Stimulated activated CD4-positive, alpha-beta T cell treated with anti-CD3 and anti-CD28 coated beads, Interleukin-15, amount 100 ng/mL, for 48 hours (primary cell): ENCODE measurements at regions not wholly inside any gene's neighbourhood (a gene's known extent, or its start where the extent isn't known, plus 50 kb on each side); places are given as distances from the start of the nearest gene placed in this dataset.

Source experiments
- DNase-seq, 2 donors: peaks; one replicate each; pipeline ENCODE4 v3.0.0-alpha.2; 2020; ENCODE audit warnings: low read depth in 2 of 2

DNA sequence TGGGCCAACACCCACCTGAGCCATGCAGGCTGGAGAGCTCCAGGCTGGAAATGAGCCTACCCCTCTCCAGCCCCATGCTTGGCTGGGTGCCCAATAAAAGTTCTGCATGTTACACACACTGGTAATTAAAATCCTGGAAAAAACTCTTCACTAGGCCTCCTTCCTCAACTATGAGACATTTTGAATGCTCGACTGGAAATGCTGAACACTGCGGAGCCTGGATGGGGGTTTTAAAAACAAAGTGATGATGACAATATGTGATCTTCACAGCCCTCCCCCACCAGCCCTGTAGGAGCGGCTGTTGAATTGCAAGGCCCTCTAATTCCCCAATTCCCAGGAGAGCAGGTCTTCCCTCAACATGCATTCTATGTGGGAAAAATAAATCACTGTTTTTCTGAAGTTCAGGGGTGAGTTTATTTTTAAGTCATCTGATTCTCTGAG, 179.2 kb downstream of the TTC32 start:
- no peak for DNase-seq

DNA sequence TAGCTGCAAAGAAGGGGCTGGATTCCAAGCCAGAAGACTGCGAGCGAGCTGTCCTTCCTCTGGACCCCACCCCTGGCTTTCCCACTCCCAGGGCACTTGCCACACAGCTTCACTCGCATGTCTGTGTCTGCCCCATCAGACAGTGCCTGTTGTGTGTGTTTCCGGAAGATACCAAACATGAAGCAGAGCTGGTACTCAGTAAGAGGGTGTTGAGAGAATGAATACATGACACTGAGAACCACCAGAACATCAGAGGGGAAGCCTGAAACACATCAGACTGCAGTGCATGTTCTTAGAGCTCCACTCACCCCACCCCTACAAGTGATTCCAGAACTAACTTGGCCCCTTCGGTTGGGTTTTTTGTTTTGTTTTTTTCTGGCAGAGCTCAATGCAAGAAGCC, 181.5 kb downstream of the TTC32 start:
- no peak for DNase-seq

DNA sequence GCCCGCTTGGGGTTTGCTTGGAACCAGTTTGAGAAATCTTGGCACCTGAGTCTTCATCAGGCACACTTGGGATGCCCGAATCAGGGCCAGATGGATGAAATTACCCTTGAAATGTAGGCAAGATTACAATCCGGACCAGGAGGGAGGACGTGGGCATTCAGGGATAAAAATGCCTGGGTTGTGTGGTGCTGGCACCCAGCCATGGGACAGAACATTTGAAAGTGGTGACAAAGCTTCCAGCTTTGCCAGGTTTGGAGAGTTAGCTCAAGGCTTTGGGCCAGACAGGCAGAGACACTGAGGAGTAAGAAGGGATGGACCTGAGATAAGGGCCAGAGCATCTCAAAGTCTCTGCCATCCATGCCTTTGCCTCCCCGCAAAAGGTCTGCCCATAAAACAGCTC, 182.2 kb downstream of the TTC32 start:
- no peak for DNase-seq

GRCh38 chr2:19717446-19717845, 184.3 kb downstream of the TTC32 start:
- no peak for DNase-seq

- no peak for DNase-seq
Observed at GRCh38 chr2:19714926-19715325, 186.9 kb downstream of the TTC32 start.

- DNase-seq, result no peak
Observed at GRCh38 chr2:19712850-19713249, 188.9 kb downstream of the TTC32 start.

DNA sequence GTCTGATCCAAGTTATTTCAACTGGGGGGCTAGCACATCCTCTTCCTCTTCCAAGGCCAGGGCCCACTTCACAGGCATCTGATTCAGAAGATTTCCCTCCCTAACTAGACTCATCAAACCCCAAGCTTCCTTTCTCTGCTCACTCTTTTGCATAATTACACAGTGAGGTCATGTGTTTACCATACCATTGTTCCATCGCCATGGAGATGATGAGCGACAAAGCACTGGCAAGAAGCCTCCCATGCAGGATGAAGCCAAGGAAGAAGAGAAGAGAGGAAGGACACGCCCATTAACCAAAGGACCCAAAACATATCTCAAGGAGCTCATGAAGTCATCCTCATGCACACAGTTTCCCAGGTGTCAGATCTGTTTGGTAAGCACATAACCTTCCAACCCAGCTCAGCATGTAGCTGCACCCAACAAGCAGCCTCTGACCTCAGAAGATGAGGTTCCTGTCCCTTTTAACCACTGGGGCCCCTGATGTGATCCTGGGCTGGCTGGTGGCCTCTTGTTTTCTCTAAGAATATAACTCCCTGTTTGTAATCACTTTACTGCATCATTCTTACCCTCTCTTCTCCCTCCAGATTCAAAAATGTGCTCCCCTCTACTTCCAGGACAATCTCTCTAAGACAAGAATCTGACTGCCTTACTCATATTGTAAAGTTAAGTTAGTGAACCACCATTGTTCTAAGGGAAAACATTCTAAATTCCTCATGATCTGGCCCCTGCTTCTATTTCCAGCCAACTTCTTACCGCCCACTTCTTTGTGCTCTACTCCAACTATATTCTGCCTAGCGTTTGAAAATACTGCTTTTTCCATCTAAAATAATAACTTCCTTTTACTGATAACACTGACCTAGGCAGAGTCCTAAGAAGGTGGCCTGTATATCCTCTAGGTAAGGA, 190.1 kb downstream of the TTC32 start:
- DNase-seq, result no peak

DNA sequence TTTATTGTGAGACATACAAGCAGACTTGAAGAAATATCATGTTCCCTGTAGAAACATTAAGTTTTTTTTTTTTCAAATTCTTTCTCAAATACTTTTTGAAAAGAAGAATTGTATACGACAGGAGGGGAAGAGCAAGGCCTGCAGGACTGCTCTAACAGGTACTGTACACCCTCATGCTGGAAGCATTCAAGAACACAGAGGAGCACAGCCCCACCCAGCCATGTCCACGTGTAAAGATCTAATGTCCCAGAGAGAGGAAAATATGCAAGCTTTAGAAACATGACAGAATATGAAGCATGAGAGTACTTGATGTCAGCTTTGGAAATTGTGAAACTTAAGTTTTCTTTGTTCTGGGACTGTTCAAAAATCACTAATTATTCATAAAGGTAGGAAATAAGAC, 191.6 kb downstream of the TTC32 start:
- DNase-seq, result no peak

- no peak for DNase-seq
Observed at GRCh38 chr2:19709553-19709952, 192.2 kb downstream of the TTC32 start.

DNA sequence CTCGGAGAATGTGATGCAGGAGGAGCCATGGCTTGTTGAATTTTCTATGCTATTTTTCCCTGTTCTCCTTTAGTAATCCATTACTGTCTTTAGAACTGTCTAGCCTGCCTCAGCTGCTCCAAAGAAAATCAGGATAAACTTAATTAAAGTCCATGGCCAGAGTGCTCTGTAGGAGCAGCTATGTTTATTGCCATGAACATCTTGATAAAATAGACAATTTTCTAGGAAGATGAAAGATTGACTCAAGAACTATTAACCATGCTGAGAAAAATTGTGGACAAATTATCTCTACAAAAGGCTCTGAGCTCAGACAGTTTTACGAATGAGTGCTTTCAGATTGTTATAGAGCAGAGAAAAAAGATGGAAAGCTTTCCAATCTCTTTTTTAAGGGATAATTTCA, 193.0 kb downstream of the TTC32 start:
- DNase-seq, result no peak

DNA sequence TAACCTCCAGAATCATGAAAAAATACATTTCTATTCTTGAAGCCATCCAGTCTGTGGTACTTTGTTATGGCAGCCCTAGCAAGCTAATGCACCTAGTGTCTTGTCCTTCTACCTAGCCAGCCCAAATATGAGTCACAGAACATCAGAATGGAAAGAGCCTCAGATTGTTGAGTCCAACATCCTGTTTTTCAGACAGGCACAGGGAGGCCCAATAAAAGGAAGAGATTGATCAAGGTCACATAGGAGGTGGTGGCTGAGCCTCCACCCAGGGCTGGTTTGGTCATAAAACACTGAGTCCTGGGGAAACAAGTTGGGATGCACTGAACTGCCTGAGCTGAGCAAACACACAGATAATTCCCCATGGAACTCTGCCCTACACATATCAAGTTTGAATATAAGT, 195.5 kb downstream of the TTC32 start:
- no peak for DNase-seq

GRCh38 chr2:19702267-19702666, 199.5 kb downstream of the TTC32 start:
- DNase-seq, result no peak

DNA sequence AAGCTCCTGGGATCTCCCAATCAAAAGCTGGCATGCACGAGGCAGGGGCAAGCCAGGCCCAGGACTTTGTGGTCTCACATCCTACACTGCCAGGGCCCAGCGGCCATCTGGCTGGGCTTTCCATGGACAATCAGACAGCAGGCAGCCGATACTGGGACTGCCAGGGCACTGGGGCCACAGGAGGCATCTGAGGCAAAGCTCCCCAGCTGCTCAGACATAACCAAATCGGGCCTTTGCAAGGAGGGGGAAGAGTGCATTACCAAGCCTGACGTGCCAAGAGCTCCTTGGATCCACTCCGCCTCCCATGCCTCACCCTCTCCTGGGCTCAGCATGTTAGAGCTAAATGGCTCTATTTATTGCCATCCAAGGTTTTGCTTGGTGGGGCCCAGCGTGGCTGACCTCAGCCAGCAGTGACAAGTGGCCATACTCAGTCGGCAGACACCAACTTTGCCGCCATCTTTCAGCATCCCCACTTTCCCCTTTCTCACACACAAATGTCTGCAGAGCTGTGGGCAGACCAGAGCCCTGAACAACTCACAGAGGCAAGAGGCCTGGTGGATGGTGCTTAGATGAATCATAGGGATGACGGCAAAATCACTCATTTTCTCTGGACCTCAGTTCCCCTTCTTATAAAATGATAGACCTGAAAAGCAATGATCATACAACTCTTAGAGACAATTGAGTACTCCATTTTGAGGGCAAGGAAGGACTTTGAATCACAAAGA, 200.8 kb downstream of the TTC32 start:
- DNase-seq, result no peak

DNA sequence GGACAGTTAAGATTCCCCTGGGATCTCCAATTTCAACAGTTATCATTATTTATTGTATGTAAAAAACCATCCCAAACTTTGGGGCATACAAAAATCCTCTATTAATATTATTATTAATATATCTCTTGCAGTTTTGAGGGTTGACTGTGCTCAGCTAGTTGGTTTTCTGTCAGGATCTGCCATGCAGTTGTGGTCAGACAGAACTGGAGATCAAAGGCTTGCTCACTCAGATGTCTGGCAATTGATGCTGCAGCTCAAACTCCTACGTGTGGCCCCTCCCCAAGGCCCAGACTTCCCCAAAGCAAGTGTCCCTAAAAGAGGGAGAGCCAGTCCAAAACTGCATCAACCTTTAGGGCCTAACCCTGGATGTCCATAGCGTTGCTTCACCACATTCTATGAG, 204.7 kb downstream of the TTC32 start:
- DNase-seq, result no peak

- DNase-seq, result no peak
Observed at GRCh38 chr2:19695706-19696105, 206.1 kb downstream of the TTC32 start.

- DNase-seq, result no peak
Observed at GRCh38 chr2:19691892-19692291, 209.9 kb downstream of the TTC32 start.

- DNase-seq, result no peak
Observed at GRCh38 chr2:19690429-19690828, 211.4 kb downstream of the TTC32 start.

GRCh38 chr2:19689646-19690168, 212.1 kb downstream of the TTC32 start:
- DNase-seq, result no peak

- DNase-seq, result no peak
Observed at GRCh38 chr2:19688059-19688458, 213.7 kb downstream of the TTC32 start.

- DNase-seq, result no peak
Observed at GRCh38 chr2:19687017-19687659, 214.6 kb downstream of the TTC32 start.

DNA sequence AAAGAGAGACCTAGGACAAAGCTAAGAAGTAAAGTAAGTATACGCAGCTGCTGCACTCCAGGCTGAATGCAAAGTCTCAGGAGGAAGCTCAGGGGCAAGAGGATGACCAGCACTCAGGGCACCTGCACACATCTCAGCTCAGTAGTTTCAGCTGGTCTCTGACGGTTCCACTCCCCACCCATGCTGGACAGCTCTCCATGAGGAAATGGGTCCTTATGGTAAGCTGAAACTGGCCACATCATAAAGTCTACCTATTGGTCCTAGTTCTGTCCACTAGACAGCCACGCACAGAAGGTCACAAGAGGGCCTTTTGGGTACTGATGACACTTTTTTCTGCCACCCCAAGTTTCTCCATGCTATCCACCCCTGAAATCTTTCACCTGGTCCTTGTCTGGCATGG, 215.3 kb downstream of the TTC32 start:
- DNase-seq, result no peak

DNA sequence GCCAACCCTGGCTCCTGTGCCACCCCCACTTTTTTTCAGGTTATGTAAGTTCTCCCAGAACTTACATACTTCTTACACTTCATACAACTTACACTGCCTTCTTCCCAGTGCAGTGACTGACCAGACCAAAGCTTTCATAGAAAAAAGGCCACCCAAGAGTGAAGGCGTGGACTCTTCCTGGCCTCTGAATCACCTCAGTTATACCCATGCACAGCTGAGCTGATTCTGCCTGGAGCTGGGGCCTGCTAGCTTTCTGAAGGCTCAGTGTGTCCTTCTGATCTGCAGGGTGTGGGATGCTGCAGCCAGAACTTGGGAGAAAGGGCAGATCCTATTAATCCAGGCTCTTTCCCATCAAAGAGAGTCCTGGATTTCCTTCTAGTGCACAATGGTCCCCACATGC, 216.1 kb downstream of the TTC32 start:
- DNase-seq, result no peak
